Right renal pelvis (tissue), 4 donors: ENCODE measurements at regions not wholly inside any gene's neighbourhood (a gene's known extent, or its start where the extent isn't known, plus 50 kb on each side); places are given as distances from the start of the nearest gene placed in this dataset.

ENCODE experiments used
- DNase-seq, 4 donors: peaks; one replicate each; pipeline ENCODE4 v3.0.0-alpha.2; 2013; ENCODE audit warnings: low read depth in 4 of 4, low spot score in 3 of 4, missing footprints in 1 of 4

DNA sequence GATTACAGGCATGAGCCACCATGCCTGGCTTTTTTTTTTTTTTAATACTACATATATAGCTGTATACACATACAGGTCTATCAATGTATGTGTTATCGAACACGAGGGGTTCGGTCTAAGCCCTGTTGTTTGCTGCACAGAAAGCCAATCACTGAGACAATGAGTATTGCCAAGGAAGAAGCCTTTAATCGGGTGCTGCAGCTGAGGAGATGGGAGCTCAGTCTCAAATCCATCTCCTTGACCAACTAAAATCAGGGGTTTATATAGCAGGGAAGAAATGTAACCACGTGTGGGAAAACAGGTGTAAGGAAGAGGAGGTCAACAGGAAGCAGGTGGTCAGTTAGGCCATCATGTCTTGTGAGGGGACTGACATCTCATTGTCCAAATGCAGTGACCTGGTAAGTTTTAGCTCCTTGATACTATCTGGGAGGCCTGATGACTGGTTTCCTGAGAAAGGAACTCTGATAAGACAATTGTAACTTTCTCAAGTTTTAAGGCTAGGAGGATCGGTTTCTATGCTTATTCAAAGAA lies 80.9 kb upstream of the MAP1LC3B2 start:
- DNase-seq = no peak

DNA sequence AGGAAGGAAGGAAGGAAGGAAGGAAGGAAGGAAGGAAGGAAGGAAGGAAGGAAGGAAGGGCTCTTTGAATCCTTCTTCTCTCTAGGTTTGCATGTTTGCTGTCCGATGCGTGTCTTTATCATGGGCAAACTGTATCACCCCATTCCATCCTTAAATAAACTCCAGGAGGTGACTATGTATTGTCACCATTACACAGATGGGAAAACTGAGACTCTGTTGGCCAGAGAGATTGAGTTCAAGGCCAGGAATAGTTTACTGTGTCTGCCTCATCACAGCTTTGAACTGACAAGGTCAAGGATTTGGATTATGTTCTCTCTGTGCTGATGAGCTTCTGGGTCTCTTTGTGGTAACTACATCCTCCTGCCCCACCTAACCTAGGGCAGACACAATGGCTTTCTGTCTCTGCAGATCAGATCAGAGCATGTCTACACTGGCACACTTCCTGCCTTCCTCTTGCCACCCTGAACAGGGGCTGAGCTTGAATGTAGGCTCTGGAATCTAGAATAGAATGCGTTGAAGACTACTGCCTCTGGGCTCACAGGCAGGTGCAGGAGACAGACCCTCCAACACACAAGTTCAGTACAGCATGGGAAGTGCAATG lies 78.9 kb upstream of the MAP1LC3B2 start:
- DNase-seq = no peak

GRCh38 chr12:116481726-116482125 lies 77.5 kb upstream of the MAP1LC3B2 start:
- DNase-seq = no peak

DNA sequence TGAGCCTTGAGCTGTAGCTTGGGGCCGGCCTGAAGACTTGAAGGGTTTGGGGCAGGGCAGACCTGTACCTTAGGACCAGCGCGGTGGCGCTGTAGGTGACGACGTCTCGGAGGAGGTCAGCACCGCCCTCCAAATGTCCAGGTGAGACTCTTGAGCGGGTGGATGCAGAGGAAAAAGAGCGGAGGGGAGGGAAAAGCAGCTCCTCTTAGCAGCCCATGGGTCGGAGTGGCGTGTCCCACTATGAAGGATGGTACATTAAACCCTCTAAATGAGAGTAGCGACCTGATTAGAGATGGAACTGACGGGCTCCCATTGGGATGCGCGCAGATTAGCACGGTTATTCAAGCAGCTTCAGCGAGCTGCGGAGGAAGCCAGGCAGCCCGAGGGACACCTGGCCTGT lies 77.0 kb upstream of the MAP1LC3B2 start:
- no peak for DNase-seq

DNA sequence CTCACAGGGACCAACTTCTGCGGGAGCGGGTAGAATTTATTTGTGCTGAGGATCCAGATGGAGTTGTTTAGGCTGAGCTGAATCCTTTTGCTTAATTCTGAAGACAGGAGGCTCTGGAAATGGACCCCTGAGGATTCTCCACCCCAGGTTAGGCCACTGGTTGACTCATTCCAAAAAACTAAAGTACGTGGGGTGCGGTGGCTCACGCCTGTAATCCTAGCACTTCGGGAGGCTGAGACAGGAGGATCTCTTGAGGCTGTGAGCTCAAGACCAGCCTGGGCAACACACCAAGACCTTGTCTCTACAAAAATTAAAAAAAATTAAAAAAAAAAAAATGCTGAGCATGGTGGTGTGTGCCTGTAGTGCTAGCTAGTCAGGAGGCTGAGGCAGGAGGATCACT lies 76.3 kb upstream of the MAP1LC3B2 start:
- DNase-seq = no peak

- DNase-seq = no peak
These were observed 75.0 kb upstream of the MAP1LC3B2 start for GRCh38 chr12:116483959-116484750.

GRCh38 chr12:116484807-116485206 lies 74.4 kb upstream of the MAP1LC3B2 start:
- no peak for DNase-seq

DNA sequence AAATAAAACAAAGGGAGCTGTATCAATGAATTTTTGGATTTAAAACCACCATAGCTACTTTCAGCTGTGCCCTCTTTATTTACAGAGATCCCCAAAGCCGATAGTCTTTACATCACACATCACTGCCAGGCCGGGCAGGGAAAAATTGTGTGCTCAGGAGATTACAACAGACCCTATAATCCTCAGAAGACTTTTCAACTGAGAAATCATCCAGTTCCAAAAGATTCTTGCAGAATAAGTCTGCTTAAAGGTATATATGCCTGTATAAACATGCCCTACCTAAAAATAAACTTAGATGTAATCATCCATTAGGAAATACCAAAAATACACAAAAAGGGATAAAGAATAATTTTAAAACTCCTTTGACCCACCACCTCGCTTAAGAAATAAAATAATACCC lies 70.1 kb upstream of the MAP1LC3B2 start:
- no peak for DNase-seq

DNA sequence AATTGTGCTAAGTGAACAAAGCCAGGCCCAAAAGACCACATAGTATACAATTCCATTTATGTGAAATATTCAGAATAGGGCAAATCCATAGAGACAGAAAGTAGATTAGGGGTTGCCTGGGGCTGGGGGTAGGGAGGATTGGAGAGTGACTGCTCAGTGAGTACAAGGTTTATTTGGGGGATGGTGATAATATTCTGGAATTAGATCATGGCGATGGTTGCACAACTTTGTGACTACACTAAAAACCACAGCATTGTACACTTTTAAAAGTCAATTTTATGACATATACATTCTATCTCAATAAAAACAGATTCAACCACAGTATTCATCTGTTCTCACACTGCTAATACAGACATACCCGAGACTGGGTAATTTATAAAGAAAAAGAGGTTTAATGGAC lies 68.7 kb upstream of the MAP1LC3B2 start:
- DNase-seq = no peak

GRCh38 chr12:116492703-116493324 lies 66.4 kb upstream of the MAP1LC3B2 start:
- DNase-seq = no peak

DNA sequence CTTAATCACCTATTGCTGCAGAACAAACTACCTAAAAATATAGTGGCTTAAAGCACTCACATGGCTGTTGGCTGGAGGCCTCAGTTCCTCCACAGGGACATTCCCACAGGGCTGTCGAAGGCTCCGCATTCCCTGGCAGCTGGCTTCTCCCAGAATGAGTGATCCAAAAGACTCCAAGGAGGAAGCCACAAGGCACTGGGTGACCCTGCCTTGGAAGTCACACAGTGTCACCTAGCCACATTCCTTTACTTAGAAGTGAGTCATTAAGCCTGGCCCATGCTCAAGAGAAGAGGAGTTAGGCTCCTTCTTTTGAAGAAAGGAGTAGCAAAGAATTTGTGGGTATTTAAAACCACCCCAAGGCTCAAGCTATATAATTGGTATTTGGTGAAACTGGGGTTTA lies 63.9 kb upstream of the MAP1LC3B2 start:
- DNase-seq = no peak

GRCh38 chr12:116497051-116497591 lies 62.1 kb upstream of the MAP1LC3B2 start:
- no peak for DNase-seq

GRCh38 chr12:116498471-116498870 lies 60.7 kb upstream of the MAP1LC3B2 start:
- DNase-seq = no peak

DNA sequence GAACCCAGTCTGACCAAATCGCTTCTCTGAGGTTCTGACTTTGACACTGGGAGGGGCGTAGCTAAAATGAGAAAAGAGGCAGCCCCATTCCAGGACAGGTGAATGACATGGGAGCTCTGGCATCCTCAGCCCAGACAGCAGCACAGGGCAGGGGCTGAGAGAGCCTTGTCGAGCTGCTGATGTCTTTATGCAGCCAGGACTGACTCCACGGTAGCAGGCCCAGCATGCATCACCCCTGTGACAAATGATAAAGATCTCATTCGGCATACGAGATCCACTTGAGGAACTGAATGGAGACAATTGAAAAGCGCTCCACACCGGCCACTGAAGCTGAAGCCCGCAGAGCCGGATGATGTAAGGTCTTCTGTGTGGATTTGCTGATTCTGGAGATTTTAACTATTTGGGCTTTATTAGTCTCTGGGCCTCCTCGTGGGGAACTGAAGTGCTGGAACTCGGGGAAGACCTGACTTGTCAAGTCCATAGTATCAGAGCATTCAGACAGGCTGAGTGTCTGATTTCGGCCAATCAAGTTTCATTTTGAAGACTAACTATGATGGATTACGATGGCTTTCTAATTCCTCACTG lies 56.9 kb upstream of the MAP1LC3B2 start:
- DNase-seq = no peak

DNA sequence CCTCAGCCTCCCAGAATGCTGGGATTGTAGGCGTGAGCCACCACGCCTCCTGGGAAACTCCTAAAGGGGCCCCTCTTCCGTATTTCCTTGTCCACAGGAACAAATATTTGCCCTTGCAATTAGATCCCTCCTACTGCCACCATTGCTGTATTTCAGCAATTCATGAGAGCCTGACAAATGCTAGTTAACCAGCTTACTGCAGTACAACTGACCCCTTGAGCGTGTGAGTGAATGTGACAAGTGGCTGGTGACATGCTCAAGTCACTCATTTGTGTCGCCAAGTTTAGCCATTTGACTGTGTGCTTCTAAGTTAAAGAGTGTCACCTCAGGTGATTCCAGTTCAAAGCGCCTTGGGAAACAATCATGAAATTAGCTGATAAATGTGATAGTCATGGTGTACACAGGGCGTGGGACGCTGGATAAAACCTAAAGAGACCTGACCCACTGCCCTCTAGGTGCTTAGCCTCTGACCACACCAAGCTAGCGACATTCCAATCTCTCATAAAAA lies 56.1 kb upstream of the MAP1LC3B2 start:
- no peak for DNase-seq

DNA sequence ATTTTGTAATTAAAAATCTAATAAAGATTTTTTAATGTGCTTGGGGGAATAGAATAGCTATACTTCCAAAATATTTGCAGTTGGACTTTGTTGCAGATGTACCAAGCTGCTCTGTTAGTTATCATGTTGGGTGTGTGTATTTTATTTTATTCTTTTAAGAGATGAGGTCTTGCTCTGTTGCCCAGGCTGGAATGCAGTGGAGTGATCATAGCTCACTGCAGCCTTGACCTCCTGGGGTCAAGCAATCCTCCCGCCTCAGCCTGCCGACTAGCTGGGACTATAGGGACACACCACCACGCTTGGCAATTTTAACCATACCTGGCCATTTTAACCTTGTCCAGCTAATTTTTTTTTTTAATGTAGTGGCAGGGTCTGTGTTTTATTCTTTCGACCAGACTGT lies 54.7 kb upstream of the MAP1LC3B2 start:
- no peak for DNase-seq

DNA sequence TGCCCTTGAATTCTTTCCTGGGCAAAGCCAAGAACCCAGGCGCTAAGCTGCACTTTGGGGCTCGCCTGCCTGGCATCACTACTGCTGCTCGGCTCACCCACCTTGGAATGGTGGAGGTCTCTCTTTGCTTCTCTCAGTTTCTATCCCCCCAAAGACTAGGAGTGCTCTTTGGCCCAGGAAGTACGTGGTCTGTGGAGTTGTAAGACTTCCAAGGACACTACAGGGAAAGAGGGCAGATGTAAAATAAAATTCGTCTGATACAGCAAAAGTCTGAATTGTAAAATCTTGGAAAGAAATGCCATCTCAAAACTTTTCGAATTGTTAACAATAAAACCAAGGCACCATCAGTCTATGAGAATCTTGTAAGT lies 52.5 kb upstream of the MAP1LC3B2 start:
- no peak for DNase-seq

DNA sequence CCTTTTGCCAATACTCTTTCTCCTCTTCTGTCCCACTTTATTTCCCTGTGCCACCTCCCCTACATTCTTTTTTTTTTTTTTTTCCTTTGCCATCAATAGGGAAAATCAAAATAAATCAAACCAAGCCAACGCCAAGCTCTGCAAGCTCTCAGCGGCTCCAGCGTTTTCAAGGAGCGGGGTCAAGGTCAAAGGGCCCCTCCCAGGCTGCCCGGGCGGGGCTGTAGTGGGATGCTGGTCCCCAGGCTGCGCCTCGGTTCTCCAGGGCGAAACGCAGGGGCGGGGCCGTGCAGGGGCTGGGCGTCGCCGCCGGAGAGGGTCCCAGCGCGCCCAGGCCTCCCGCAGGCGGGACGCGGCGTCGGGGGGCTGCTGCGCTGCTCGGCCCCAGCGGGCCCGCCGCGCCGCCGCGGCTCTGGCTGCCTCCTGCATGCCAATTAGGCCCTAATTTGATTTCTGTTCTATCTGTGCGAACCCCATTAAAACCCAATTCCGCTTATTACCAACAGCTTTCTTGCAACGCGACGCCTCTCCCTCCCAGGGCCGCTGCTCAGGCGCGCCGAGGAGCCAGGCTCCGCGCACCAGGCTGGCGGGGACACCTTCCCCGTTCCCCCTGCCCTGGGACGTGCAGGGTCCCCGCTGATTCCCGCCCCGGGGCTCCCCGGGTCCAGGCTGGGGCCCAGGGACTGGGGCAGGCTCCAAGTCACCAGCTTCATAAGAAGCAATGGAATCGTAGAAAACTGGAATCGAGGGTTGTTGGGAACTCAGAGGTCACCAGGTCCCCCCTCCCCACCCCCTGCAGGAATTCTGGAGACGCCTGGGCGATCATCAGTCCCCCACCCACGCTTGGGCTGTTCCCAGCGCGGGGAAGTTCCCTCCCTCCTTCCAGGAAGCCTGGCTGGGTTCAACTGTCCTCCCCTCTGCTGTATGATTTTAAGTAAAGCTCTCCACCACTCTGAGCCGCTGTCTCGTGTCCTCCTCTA lies 50.7 kb upstream of the MAP1LC3B2 start:
- DNase-seq = no peak
